ENCODE measurements at regions not wholly inside any gene's neighbourhood (a gene's known extent, or its start where the extent isn't known, plus 50 kb on each side); places are given as distances from the start of the nearest gene placed in this dataset.
A peak's percentile ranks its signal among the peaks of the same experiment; 100 is the strongest.

GRCh38 chrX:148372925-148373324 is 127.5 kb upstream of the AFF2 start:
- no peak for DNase-seq

DNA sequence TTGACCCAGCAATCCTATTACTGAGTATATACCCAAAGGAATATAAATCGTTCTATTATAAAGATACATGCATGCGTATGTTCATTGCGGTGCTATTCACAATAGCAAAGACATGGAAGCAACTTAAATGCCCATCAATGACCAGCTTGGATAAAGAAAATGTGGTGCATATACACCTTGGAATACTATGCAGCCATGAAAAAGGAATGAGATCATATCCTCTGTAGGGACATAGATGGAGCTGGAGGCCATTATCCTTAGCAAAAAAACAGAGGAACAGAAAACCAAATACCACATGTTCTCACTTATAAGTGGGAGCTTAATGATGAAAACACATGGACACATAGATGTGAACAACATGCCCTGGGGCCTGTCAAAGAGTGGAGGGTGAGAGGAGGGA is 124.1 kb upstream of the AFF2 start:
- DNase-seq = no peak

DNA sequence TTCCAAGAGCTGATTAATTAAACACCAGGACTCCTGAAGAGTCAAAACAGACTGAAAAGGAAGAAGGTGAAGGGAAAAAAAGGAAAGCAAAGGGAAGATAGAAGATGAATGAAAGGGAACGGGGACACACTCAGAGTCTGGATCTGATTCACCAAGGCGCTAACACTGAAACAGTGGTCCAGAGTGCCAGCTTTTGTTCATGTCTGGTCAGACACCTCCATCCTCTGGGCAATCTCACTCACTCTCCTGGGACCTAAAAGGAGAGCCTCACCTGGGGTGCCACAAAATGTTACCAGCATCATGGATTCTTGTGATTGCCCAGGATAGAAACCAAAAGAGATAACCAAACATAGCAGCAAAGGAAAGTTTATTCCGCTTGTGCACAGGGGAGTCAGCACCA is 120.3 kb upstream of the AFF2 start:
- no peak for DNase-seq

DNA sequence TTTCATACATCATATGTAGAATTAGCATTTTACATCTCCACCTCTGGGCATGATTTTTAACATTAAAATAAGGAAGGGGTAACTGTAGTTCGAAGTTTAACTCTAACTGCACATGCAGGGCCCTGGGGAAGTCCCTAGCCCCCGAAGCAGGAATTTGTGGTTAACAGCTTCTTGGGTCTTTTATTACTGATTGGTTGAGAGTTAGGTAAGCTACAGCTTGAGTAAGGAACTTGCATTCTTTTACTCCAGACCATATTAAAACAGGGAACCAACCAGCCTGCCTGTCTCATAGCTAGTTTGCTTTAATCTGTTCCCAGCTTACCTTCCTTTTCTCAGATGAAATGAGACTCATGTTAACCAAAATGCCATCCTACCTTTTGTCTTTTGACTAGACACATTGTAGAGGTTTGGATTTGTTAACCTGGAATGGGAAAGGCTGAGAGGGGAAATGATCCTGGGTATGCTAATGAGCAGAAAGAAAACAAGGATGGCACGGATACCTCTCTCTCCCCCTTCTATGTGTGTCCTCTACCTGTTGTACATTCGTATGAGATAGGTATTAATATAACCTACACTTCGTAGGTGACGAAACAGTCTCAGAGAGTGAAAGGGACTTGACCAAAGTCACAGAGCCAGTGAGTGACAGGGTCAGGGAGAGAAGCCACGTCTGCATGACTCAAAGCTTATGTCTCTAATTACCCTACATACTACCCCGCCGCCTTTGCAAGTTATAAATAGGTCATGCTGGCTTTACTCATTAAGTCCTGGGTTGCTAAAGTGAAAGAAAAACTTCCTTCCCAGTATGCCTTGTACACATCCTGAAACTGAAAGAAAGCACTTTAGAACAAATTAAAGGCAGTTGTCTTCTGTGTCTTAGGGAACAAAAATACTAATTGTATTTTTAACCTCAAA is 119.5 kb upstream of the AFF2 start:
- DNase-seq = peak; percentile 90

DNA sequence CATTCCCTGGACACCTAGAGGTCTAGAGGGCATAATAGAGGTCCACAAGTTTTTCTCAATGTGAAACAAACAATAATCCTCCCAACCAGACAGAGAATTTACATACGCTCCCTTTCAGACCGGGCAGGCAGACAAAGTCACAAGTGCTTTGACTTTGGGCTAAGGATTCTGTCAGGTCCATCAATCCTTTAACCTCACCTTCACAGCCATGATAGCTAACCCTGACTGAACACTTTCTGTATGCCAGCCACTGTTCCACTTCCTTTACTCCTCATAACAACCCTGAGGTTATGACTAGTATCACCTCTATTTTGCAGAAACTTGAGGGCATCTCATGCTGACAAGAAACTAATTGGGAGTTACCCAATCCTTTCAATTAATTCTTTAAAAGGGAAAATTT is 118.8 kb upstream of the AFF2 start:
- DNase-seq = no peak

GRCh38 chrX:148382983-148383382 is 117.4 kb upstream of the AFF2 start:
- no peak for DNase-seq

DNA sequence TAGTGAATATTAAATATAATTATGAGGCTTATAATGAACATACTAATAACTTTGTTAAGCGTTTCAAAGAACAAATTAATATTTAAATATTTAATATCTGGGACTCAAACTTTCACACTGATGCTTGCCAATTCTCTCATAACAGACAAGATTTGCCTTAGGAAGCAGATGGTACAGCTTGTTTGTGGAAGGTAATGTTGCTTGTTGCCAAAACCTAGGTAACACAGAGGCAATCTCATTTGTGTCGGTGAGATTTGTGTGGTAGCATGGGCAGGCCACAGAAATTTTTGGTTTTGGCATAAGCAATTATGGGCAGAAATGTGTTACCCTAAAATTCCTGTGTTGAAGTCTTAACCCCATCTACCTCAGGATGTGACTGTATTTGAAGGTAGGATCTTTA is 114.9 kb upstream of the AFF2 start:
- no peak for DNase-seq

DNA sequence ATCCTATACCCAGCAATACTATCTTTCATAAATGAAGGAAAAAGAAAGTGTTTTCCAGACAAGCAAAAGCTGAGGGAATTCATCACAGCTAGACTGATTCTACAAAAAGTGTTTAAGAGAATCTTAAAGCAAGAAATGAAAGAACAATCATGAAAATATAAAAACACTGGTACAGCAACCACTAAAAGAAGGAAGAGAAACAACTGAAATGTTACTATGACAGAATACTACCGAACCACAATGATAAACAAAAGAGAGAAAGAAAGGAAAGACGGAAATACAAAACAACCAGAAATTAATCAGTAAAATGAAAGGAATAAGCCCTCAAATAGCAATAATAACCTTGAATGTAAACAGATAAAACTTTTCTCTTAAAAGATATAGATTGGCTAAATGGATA is 110.8 kb upstream of the AFF2 start:
- DNase-seq = no peak

DNA sequence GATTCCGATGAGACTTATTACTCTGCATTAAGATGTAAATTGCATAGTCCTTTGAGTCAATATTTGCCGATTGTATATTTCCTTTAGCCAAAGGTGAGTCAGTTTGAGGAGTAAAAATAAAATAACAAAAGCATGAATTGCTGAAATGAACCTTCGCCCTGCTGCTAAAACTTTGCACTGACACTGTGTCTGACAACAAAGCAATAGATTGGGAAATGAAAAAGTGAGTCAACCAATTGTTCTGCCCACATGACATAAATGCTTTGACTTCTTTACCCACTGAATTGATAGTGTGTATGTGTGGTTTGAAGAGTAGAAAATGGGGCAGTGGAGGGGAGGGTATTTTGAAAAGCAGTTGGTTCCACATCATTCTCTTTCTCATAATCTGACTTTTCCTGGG is 88.4 kb upstream of the AFF2 start:
- DNase-seq = peak; percentile 32

DNA sequence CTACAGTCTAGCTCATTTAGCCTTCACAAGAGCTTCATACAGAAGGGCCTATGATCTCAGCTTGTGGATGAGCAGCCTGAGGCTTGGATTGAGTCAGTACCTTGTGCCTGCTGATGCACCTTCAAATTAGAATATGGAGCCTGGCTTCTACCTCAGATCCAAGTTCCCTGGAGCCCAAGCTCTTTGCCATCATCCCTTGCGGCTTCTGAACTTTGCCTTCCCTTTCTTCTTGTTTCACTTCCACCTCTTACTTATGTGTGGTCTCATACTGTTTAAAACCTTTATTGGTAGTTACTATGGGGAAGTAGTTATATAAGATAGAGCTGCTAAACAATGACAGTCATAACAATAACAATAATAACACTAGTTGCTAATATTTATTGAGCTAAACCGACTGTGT is 84.3 kb upstream of the AFF2 start:
- DNase-seq = peak; percentile 73

DNA sequence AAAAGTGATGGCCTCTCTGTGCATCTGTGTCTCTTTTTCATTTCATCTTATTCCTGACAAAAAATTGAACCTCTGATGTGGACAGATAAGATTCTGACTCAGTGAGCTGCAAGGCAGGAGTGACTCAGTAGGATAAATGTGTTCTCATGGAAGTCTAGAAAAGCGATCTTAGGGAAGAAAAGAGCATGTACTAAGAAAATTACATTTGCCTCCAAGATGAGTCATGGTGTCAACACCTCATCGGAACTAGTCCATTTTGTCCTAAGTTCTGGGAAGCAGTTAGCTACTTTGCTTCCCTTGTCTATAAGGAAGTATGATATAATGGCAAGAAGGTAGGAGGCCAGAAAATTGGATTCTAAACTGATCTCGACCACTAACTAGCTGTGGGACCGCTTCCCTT is 83.5 kb upstream of the AFF2 start:
- no peak for DNase-seq

- DNase-seq = no peak
These were observed 82.5 kb upstream of the AFF2 start for GRCh38 chrX:148417934-148418333.

DNA sequence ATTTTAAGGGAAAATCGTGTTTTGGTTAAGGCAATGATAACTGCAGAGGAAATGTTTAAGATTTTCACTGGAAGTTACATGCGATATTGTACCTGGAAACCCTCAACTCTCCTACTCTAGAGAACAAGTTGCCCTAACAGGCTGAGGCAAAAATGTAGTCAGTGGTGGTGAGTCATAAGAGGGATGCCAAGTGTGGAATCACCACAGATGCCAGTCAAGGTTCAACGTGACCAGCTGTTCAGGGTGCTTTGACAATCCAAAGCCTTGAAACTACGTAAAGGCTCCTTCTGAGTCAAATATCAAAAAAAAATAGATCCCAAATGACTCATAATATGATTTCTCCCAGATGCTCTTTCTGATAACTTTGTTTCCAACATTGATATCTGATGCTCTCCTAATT is 77.9 kb upstream of the AFF2 start:
- DNase-seq = no peak

GRCh38 chrX:148424570-148424969 is 75.8 kb upstream of the AFF2 start:
- DNase-seq = no peak

- no peak for DNase-seq
These were observed 74.0 kb upstream of the AFF2 start for GRCh38 chrX:148426467-148426866.

- DNase-seq = no peak
These were observed 59.0 kb upstream of the AFF2 start for GRCh38 chrX:148441387-148441786.

DNA sequence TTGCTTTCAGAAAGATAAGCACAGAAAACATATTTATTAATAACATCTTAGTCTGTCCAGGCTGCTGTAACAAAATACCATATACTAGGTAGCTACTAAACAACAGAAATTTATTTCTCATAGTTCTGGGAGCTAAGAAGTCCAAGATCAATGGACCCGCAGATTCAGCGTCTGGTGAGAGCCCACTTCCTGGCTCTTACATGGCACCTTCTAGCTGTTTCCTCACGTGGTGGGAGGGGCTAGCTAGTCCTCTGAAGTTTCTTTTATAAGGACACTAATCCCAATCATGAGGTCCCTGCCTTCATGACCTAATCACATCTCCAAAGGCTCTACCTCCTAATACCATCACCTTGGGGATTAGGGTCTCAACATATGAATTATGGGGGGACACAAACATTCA is 57.2 kb upstream of the AFF2 start:
- DNase-seq = no peak

GRCh38 chrX:148448686-148449085 is 51.7 kb upstream of the AFF2 start:
- no peak for DNase-seq
